NCI-H2107 treated with DMSO at 0.1 percent for 48 hours (cell line): ENCODE measurements at regions not wholly inside any gene's neighbourhood (a gene's known extent, or its start where the extent isn't known, plus 50 kb on each side); places are given as distances from the start of the nearest gene placed in this dataset.

Experiments used
- DNase-seq: peaks from one replicate; lab custom pipeline; 2025; ENCODE audit not compliant: unreplicated experiment; lab: John Stamatoyannopoulos, UW

DNA sequence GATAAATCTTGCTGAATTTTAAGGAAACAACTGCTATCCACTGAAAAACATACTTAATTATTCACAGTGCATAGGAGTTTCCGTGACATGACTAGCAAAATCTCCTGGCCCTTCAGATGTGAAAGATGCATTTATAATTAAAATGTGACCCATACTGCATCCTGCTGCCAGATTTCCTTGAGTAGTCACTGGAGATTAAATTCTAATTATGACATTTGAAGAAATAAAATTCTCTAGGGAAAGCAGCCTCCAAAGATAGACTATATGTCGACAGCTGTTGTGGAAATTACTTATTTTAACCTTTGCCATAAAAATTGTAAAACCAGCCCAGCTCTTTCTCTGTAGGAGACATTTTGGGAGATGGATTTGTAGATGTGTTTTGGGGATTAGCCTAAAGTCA is 193.6 kb upstream of the SMC2 start:
- no peak for DNase-seq

GRCh38 chr9:103902263-103902662 is 191.8 kb upstream of the SMC2 start:
- DNase-seq = no peak

- no peak for DNase-seq
Measured at GRCh38 chr9:103904242-103904641, 189.9 kb upstream of the SMC2 start.

GRCh38 chr9:103913899-103914298 is 180.2 kb upstream of the SMC2 start:
- no peak for DNase-seq

- no peak for DNase-seq
Measured at GRCh38 chr9:103919605-103920209, 174.4 kb upstream of the SMC2 start.

GRCh38 chr9:103928442-103928841 is 165.7 kb upstream of the SMC2 start:
- no peak for DNase-seq

DNA sequence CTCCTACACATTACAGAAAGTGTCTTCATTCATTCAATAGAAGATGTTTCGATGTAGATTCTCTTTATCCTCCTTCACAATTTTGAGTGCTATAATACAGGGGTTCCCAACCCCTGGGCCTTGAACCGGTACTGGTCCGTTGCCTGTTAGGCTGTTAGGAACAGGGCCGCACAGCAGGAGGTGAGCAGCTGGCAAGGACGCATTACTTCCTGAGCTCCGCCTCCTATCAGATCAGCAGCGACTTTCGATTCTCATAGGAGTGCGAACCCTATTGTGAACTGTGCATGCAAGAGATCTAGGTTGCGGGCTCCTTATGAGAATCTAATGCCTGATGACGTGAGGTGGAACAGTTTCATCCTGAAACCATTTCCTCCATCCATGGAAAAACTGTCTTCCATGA is 153.0 kb upstream of the SMC2 start:
- no peak for DNase-seq

DNA sequence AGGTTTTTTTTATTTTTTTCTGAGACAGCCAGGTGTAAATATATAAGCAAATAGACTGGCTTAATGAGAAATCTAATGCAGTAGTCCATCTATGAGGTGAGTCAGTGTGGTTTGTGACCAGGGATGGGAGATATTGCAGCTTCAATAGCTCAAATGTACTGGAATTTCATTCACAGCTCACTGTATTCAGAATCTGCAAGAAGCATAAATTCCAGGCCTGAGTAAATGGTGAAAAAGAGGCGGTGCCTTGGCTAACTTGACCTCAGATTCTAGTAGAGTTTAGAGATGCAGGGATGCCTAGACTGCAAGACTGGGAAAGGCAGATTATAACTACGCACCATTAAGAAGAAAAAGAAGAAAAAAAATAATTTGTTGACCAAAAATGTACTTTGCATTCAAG is 151.9 kb upstream of the SMC2 start:
- no peak for DNase-seq

GRCh38 chr9:103942651-103943050 is 151.5 kb upstream of the SMC2 start:
- DNase-seq = peak; percentile 67

DNA sequence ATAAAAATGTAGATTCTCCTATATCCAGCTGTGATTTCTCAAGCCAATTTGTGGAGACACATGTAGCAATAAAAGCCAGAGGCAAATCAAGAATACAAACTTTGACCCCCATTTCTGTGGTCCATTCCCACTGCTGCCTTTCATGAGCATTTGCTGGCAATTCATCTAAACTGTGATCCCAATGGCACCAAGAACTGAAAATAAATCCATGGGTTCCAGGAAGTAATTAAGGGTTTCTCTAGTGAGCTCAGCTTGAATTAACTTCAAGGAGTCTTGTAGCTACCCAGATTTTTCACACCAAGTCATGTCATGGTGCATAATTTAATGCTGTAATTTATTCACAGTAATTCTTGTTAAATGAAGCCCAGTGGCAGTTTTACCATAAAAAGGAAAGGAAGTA is 145.0 kb upstream of the SMC2 start:
- no peak for DNase-seq

DNA sequence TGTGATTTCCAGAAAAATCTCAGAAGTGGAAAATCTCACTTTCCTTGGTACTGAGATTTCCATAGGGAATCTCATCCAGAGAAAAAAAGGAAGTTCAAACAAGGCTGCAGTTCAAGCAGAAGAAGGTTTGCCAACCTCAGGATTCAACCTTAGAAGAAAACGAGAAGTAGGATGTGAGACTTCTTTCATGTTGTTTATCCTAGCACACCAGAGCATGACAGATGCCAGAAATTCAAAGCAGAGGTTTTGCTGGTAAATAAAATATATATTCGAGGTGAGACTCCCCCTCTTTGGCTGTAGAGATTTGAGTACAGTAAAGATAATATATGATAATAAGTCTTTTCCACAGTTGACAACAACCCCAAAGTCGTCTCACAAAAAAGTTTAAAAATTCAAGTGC is 116.9 kb upstream of the SMC2 start:
- no peak for DNase-seq

- no peak for DNase-seq
Measured at GRCh38 chr9:103978396-103978795, 115.7 kb upstream of the SMC2 start.

- DNase-seq = no peak
Measured at GRCh38 chr9:103981912-103982311, 112.2 kb upstream of the SMC2 start.

DNA sequence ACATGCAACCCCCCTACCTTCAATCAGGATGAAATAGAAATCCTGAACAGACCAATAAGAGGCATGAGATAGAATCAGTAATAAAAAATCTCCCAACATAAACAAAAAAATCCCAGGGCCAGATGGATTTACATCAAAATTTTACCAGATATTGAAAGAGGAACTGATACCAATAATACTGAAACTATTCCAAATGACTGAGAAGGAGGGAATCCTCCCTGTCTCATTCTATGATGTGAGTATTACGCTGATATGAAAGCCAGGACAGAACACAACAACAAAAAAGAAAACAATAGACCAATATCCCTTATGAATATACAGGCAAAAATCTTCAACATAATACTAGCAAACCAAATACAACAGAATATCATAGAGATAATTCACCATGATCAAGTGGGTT is 109.0 kb upstream of the SMC2 start:
- DNase-seq = no peak

- no peak for DNase-seq
Measured at GRCh38 chr9:103988821-103989220, 105.3 kb upstream of the SMC2 start.

- no peak for DNase-seq
Measured at GRCh38 chr9:103990311-103990710, 103.8 kb upstream of the SMC2 start.

DNA sequence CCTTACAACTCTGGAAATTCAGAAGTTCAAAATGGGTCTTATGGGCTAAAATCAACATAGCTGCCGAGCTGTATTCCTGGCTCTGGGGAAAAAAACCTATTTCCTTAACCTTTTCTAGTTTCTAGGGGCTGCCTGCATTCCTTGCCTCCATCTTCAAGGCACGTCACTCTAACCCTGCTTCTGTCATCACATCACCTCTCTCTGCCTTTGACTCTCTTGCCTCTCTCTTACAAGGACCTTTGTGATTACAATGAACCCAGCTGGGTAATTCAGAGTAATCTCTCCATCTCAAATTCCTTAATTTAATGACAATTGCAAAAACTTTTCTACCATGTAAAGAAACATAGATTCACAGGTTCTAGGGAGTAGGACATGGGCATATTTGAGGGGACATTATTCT is 103.1 kb upstream of the SMC2 start:
- DNase-seq = no peak

- DNase-seq = no peak
Measured at GRCh38 chr9:103991698-103992097, 102.4 kb upstream of the SMC2 start.

DNA sequence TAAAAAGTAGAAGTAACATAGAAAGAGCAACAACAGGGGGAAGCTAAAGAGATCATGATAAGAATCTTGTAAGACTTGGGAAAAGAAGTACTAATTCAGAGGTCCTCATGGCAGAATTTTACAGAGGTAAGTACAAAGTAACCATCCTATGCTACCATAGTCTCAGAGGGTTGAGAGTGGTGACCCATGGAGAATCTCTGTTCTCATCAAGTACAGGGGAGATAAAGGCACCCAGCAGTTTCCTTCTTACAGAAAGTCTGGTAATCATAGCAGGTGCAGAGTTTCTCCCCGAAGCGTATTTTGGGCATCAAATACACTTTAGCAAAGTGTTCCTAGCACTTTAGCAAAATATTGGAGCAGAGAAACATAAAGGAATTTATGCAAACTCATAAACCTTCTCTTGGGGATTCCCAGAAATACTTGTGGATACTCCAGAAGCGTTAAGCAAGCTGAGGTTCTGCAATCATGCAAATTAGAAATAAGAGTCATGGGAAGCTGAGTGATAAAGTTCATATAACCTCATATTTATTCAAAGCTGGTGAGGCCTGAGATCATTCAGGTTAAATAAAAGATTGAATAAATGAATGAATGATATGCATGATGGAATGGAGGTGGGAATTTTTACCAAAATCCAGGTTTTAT is 101.0 kb upstream of the SMC2 start:
- no peak for DNase-seq

GRCh38 chr9:103997856-103998370 is 96.2 kb upstream of the SMC2 start:
- no peak for DNase-seq

- no peak for DNase-seq
Measured at GRCh38 chr9:103999375-104000062, 94.6 kb upstream of the SMC2 start.

GRCh38 chr9:104009826-104010225 is 84.3 kb upstream of the SMC2 start:
- DNase-seq = peak; percentile 13
